Thymus (tissue), 11 donors: ENCODE measurements at regions not wholly inside any gene's neighbourhood (a gene's known extent, or its start where the extent isn't known, plus 50 kb on each side); places are given as distances from the start of the nearest gene placed in this dataset.
A peak's percentile ranks its signal among the peaks of the same experiment; 100 is the strongest.

ENCODE experiments used
- DNase-seq, 9 donors: peaks; one replicate each; pipeline ENCODE4 v3.0.0-alpha.2; 2013; ENCODE audit warnings: low spot score in 9 of 9, low read depth in 6 of 9, missing footprints in 1 of 9
- H3K27ac ChIP-seq, 2 donors: one replicate each; pipeline ENCODE4 v1.5.1; 2013; ENCODE audit warnings: control low read depth in 1 of 2, low read depth in 1 of 2, low read length in 1 of 2, mild to moderate bottlenecking in 1 of 2, moderate library complexity in 1 of 2
- H3K27me3 ChIP-seq, 2 donors: one replicate each; pipeline ENCODE4 v1.5.1; 2013; ENCODE audit warnings: low read length in 1 of 2; ENCODE audit not compliant: control insufficient read depth in 2 of 2, insufficient read depth in 1 of 2
- H3K36me3 ChIP-seq, 2 donors: one replicate each; pipeline ENCODE4 v1.5.1; 2013; ENCODE audit warnings: low read length in 1 of 2, mild to moderate bottlenecking in 1 of 2, moderate library complexity in 1 of 2; ENCODE audit not compliant: control insufficient read depth in 2 of 2, insufficient read depth in 2 of 2
- H3K4me1 ChIP-seq, 2 donors: one replicate each; pipeline ENCODE4 v1.5.1; 2013; ENCODE audit warnings: low read length in 2 of 2; ENCODE audit not compliant: control insufficient read depth in 2 of 2, insufficient read depth in 2 of 2
- H3K4me3 ChIP-seq, 2 donors: one replicate each; pipeline ENCODE4 v1.5.1; 2013; ENCODE audit warnings: low read length in 2 of 2, control low read depth in 1 of 2, mild to moderate bottlenecking in 1 of 2
- H3K9me3 ChIP-seq, 2 donors: one replicate each; pipeline ENCODE4 v1.5.1; 2013; ENCODE audit warnings: low read length in 1 of 2, mild to moderate bottlenecking in 1 of 2; ENCODE audit not compliant: control insufficient read depth in 2 of 2, insufficient read depth in 1 of 2
- WGBS: extraction: QIAGEN DNeasy Blood & Tissue Kit; methylation state at CpG from one replicate; pipeline ENCODE4 v1.1.7; 2013; 5-methylcytosine and 5-hydroxymethylcytosine counted together
- donor health status: healthy.

- 9% methylated on average over 1 of the region's 1 CpG for WGBS
- H3K4me1 ChIP-seq = peaks cover 14 to 17% of the 10 kb centered on the region in 2 donors
- H3K9me3 ChIP-seq = no peaks in the 10 kb centered on the region
- peaks cover 7 to 34% of the 10 kb centered on the region in 2 donors for H3K36me3 ChIP-seq
- H3K27ac ChIP-seq = peak overlapping the region; percentile 48 to 80
- no peaks in the 10 kb centered on the region for H3K27me3 ChIP-seq
- peak in 7 of 9 donors; percentile 24 to 75 (median 46) for DNase-seq
- H3K4me3 ChIP-seq = no peak overlapping the region
Measured at GRCh38 chr2:212930556-212931260, 220.7 kb downstream of the IKZF2 start.

- no peak overlapping the region for H3K4me3 ChIP-seq
- peaks cover 14 to 17% of the 10 kb centered on the region in 2 donors for H3K4me1 ChIP-seq
- peaks cover 6 to 27% of the 10 kb centered on the region in 2 donors for H3K36me3 ChIP-seq
- DNase-seq = no peak
- H3K9me3 ChIP-seq = no peaks in the 10 kb centered on the region
- WGBS = 98% methylated on average over 3 of the region's 3 CpGs
- H3K27ac ChIP-seq = peak overlapping the region in 1 of 2 donors; percentile 80
- no peaks in the 10 kb centered on the region for H3K27me3 ChIP-seq
Measured at GRCh38 chr2:212929971-212930370, 221.4 kb downstream of the IKZF2 start.

GRCh38 chr2:212929116-212929515 lies 222.3 kb downstream of the IKZF2 start:
- Histone ChIP-seq H3K4me3 (no peak overlapping the region), H3K27ac (no peak overlapping the region), H3K27me3 (no peaks in the 10 kb centered on the region), H3K36me3 (peaks cover 6 to 30% of the 10 kb centered on the region in 2 donors), H3K9me3 (peaks cover 0 to 3% of the 10 kb centered on the region in 2 donors), H3K4me1 (peaks cover 14 to 17% of the 10 kb centered on the region in 2 donors)
- DNase-seq = no peak
- 92% methylated on average over 2 of the region's 2 CpGs for WGBS

GRCh38 chr2:212928681-212929080 lies 222.7 kb downstream of the IKZF2 start:
- Histone ChIP-seq H3K4me3 (no peak overlapping the region), H3K9me3 (peaks cover 0 to 3% of the 10 kb centered on the region in 2 donors), H3K27ac (no peak overlapping the region), H3K27me3 (no peaks in the 10 kb centered on the region), H3K4me1 (peaks cover 14 to 17% of the 10 kb centered on the region in 2 donors), H3K36me3 (peaks cover 3 to 28% of the 10 kb centered on the region in 2 donors)
- DNase-seq = no peak
- WGBS = 88% methylated on average over 4 of the region's 4 CpGs

GRCh38 chr2:212926940-212927339 lies 224.5 kb downstream of the IKZF2 start:
- Histone ChIP-seq H3K4me3 (no peak overlapping the region), H3K4me1 (peaks cover 14 to 17% of the 10 kb centered on the region in 2 donors), H3K27ac (no peak overlapping the region), H3K36me3 (peaks cover 3 to 18% of the 10 kb centered on the region in 2 donors), H3K27me3 (no peaks in the 10 kb centered on the region), H3K9me3 (peaks cover 0 to 3% of the 10 kb centered on the region in 2 donors)
- no peak for DNase-seq
- 94% methylated on average over 4 of the region's 4 CpGs for WGBS

- Histone ChIP-seq H3K36me3 (peaks cover 3 to 20% of the 10 kb centered on the region in 2 donors), H3K4me3 (no peak overlapping the region), H3K9me3 (peaks cover 0 to 3% of the 10 kb centered on the region in 2 donors), H3K4me1 (peaks cover 0 to 5% of the 10 kb centered on the region in 2 donors), H3K27me3 (no peaks in the 10 kb centered on the region), H3K27ac (no peak overlapping the region)
- DNase-seq = no peak
- whole genome bisulfite sequencing = 100% methylated on average over 1 of the region's 1 CpG
Measured at GRCh38 chr2:212923393-212923792, 228.0 kb downstream of the IKZF2 start.

GRCh38 chr2:212922701-212923100 lies 228.7 kb downstream of the IKZF2 start:
- Histone ChIP-seq H3K9me3 (peaks cover 0 to 3% of the 10 kb centered on the region in 2 donors), H3K27ac (no peak overlapping the region), H3K36me3 (peaks cover 3 to 19% of the 10 kb centered on the region in 2 donors), H3K27me3 (no peaks in the 10 kb centered on the region), H3K4me3 (no peak overlapping the region), H3K4me1 (peaks cover 0 to 7% of the 10 kb centered on the region in 2 donors)
- DNase-seq = no peak
- 97% methylated on average over 2 of the region's 2 CpGs for WGBS

- peaks cover under 1 to 13% of the 10 kb centered on the region in 2 donors for H3K36me3 ChIP-seq
- H3K27me3 ChIP-seq = no peaks in the 10 kb centered on the region
- H3K4me3 ChIP-seq = no peak overlapping the region
- H3K27ac ChIP-seq = no peak overlapping the region
- H3K9me3 ChIP-seq = peaks cover 0 to 3% of the 10 kb centered on the region in 2 donors
- DNase-seq = no peak
- H3K4me1 ChIP-seq = peaks cover 0 to 11% of the 10 kb centered on the region in 2 donors
Measured at GRCh38 chr2:212921711-212922110, 229.7 kb downstream of the IKZF2 start.

GRCh38 chr2:212921061-212921460 lies 230.4 kb downstream of the IKZF2 start:
- Histone ChIP-seq H3K9me3 (peaks cover 0 to 3% of the 10 kb centered on the region in 2 donors), H3K4me3 (no peak overlapping the region), H3K4me1 (peaks cover 0 to 18% of the 10 kb centered on the region in 2 donors), H3K27ac (no peak overlapping the region), H3K36me3 (peaks cover 0 to 12% of the 10 kb centered on the region in 2 donors), H3K27me3 (no peaks in the 10 kb centered on the region)
- 67% methylated on average over 3 of the region's 3 CpGs for WGBS
- DNase-seq = no peak
